ENCODE measurements at regions not wholly inside any gene's neighbourhood (a gene's known extent, or its start where the extent isn't known, plus 50 kb on each side); places are given as distances from the start of the nearest gene placed in this dataset.

GRCh38 chr6:14196026-14196425 lies 78.5 kb downstream of the CD83 start:
- Histone ChIP-seq H3K56ac (ENCODE audit: insufficient read length, low read depth, low read length) (no peak overlapping the region), H3K4ac (ENCODE audit: low read depth, low read length) (no peak overlapping the region), H3K14ac (ENCODE audit: insufficient read depth, low read length) (no peak overlapping the region), H2BK15ac (ENCODE audit: low read depth, low read length) (no peak overlapping the region), H3K27ac (ENCODE audit: insufficient read length, low read depth, low read length) (no peak overlapping the region), H3T11ph (ENCODE audit: low read length) (no peak overlapping the region), H2AK5ac (ENCODE audit: insufficient read length, low read length) (no peak overlapping the region), H4K20me1 (ENCODE audit: control insufficient read depth, insufficient read depth, insufficient read length) (no peaks in the 10 kb centered on the region), H2BK20ac (ENCODE audit: low read depth, low read length, poor library complexity, severe bottlenecking) (no peak overlapping the region), H4K91ac (ENCODE audit: insufficient read length, low read depth, low read length) (no peak overlapping the region), H2BK5ac (ENCODE audit: insufficient read length, low read length) (no peak overlapping the region), H2BK12ac (ENCODE audit: insufficient read length, low read depth, low read length) (no peak overlapping the region), H3K79me2 (ENCODE audit: insufficient read depth, low read length) (no peaks in the 10 kb centered on the region), H3K23ac (ENCODE audit: insufficient read length, low read depth, low read length) (no peak overlapping the region), H3K4me1 (ENCODE audit: insufficient read depth, low read length) (no peaks in the 10 kb centered on the region; the same call in 1 of the 2 replicates), H3K4me2 (ENCODE audit: insufficient read depth, insufficient read length, low read length) (no peak overlapping the region), H4K8ac (replicated peaks; ENCODE audit: insufficient read length, low read depth, low read length) (no peak overlapping the region), H3K18ac (ENCODE audit: insufficient read length, low read depth, low read length) (no peak overlapping the region), H3K23me2 (ENCODE audit: insufficient read length, low read depth, low read length, poor library complexity, severe bottlenecking) (no peaks in the 10 kb centered on the region), H3K9ac (ENCODE audit: extremely low read depth, insufficient read length, low read length) (no peak overlapping the region), H4K5ac (ENCODE audit: insufficient read length, low read depth, low read length) (no peak overlapping the region), H2AFZ (ENCODE audit: low read length) (no peak overlapping the region), H2BK120ac (ENCODE audit: low read depth, low read length, poor library complexity, severe bottlenecking) (no peak overlapping the region), H3K79me1 (ENCODE audit: insufficient read depth, low read depth, low read length, poor library complexity, severe bottlenecking) (no peaks in the 10 kb centered on the region), H3K27me3 (ENCODE audit: insufficient read depth, low read length) (no peaks in the 10 kb centered on the region), H3K9me3 (ENCODE audit: control insufficient read depth, low read depth, low read length) (no peaks in the 10 kb centered on the region)
- no peak for TF ChIP-seq CTCF (conservative IDR thresholded peaks at IDR 0.05)
- no peaks in the 10 kb centered on the region for H3K36me3 Mint-ChIP-seq (ENCODE audit: insufficient read depth in 1 of 3, low read depth in 3 of 3)
- H3K27me3 Mint-ChIP-seq (ENCODE audit: low read depth) = peaks cover 19% of the 10 kb centered on the region
- no peak overlapping the region for H3K27ac Mint-ChIP-seq
- WGBS (ENCODE audit: extremely low coverage, insufficient read length, low lambda C conversion rate) = no CpG with 5 or more reads among the region's 4 CpGs
- no peak overlapping the region for H3K4me3 Mint-ChIP-seq
- peaks cover 24 to 25% of the 10 kb centered on the region in 2 experiments for H3K4me1 Mint-ChIP-seq
- peaks cover 0 to 1% of the 10 kb centered on the region in 2 experiments; a peak in 2 of 5 replicates for H3K9me3 Mint-ChIP-seq
- no peak for DNase-seq
